GM18499 (cell line): ENCODE measurements at regions not wholly inside any gene's neighbourhood (a gene's known extent, or its start where the extent isn't known, plus 50 kb on each side); places are given as distances from the start of the nearest gene placed in this dataset.
"Not testable (repeated sequence)": the region's sequence is repeated elsewhere in the genome, so short reads cannot be mapped to it uniquely, and the experiment has no call there.

ENCODE experiments used
- ATAC-seq: cut with Tn5 transposase; IDR thresholded peaks from one replicate; pipeline ENCODE4 v1.9.1; 2021; ENCODE audit warnings: moderate number of reproducible peaks; ENCODE audit not compliant: insufficient read depth, unreplicated experiment

DNA sequence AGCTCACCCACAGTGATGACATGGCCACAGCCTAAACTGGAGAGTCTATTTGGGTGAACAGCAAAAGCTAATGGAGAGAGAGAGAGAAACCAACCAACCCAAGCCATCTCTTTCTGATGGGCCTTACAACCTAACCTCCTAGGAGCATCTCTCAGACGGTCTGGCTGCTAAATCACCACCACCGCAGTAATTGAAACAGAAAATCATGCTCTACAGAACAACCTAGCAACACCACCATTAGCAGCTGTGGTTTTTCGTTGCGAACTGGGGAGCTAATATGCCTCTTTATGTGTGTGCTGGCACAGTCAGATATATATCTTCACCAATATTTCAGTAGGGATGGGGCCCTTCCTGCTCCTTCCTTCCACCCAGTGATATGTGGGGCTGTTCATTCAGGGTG is 166.9 kb upstream of the PROK2 start:
- no peak for ATAC-seq

DNA sequence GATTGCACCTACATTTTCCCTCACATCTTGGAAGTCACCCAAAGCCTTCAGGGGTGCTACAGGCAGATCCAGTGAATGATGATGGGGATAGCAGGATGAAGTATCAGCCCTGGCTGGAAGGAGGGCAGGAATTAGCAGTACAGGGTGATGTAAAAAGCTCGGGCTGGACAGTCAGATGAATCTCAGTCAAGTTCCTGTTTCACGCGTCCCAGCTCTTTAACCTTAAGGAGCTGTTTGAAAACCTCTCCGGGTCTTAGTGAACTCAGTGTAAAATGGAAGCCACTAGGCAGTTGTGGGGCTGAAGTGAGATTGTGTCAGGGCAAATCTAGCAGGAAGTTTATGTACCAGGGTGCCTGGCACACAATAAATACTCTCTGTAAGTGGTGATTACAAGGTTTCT is 166.4 kb upstream of the PROK2 start:
- ATAC-seq, result no peak

DNA sequence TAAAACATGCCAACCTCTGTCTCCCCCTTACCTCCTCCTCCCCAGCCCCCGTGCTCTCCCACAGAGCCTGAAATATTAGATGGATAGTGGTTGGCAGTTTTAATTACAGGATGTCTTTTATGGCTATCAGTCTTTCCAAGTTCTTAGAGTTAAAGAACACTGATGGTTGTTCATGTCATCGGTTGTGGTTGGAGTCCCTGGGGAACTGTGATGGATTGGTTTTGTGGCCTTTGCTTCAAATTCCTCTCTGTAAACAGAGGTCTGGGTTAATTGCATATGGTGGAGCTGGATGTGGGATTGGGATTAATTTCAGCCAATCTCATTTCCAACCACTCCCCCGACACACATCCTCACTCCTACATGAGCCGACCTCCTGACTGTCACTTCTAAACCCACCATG is 164.5 kb upstream of the PROK2 start:
- no peak for ATAC-seq

DNA sequence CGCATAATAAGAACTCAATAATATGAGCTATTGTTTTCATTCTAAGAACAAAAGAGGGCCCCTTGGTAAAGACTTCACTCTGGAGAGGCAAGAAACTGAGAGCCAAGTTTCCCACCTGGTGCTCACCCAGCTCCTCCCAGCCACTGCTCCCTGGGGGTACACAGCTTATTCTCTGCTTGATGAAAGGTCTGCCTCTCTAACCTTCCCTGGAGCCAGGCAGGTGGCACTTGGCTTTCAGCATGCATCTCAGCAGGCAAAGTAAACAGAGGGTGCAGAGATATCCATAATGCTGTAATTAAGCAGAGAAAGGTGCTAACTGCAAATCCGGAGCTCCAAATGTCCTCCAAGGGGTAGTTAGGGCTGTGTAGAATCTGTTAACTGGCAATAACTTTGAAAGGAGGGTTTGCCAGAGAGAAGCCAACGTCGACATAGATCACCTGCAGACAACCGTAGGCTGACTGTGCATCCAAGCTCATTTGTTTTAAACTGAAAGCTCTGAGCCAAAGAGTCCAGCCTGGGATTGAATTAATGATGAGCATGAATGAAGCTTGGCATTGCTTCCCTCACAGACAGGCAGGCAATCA is 159.6 kb upstream of the PROK2 start:
- ATAC-seq, result no peak

DNA sequence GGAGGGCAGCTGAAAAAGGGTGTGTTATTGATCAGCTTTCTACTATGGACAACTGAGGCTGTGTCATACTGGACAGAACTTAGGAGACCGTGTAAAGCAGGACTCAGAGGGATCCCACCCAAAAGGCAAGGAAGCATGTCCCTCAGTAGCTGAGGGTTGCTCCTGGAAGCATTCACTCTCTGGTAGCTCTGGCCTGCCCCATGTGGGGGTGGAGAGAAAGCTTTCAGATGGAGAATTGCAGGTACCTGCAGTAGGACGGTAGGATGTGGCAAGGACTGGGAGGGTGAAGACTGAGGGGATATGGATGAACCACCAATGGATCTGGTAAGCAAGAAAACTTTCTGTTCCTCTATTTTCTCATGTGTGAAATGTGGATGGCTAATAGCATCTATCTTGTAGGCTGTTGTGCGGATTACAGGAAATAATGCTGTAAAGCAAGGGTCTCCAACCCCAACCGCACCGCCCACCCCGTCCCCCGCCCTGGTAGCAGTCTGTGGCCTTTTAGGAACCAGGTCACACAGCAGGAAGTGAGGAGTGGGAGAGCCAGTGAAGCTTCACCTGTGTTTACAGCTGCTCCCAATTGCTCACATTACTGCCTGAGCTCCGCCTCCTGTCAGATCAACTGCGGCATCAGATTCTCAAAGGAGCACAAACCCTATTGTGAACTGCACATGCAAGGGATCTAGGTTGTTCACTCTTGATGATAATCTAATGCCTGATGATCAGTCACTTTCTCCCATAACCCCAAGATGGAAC is 157.7 kb upstream of the PROK2 start:
- no peak for ATAC-seq

DNA sequence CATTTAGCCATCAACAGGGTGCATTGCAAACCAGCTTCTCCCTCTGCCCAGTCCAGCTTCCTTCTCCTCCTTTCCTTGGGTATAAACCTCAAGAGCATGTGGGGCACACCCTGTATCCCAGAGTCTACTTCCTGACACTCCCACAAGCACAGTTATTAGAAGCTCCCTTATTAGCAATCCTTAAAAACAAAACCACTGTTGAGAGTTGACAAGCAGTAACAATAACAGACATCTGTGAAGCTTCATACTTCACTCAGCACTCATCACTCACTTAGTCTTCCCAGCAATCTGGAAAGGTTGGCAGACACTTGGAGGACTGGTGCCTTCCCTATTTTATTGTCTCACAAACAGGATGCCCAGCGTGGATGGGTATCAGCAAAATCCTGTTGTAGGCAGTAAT is 155.5 kb upstream of the PROK2 start:
- ATAC-seq, result no peak

DNA sequence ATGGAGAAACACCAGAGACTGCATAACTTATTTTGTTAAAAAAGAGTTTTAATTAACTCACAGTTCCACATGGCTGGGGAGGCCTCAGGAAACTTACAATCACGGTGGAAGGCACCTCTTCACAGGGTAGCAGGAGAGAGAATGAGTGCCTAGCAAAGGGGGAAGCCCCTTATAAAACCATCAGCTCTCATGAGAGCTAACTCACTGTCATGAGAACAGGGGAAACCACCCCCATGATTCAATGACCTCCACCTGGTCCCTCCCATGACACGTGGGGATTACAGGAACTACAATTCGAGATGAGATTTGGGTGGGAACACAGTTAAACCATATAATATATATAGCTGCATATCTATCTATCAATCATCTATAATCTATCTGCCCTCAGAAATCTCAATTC is 153.1 kb upstream of the PROK2 start:
- not testable (repeated sequence) for ATAC-seq

DNA sequence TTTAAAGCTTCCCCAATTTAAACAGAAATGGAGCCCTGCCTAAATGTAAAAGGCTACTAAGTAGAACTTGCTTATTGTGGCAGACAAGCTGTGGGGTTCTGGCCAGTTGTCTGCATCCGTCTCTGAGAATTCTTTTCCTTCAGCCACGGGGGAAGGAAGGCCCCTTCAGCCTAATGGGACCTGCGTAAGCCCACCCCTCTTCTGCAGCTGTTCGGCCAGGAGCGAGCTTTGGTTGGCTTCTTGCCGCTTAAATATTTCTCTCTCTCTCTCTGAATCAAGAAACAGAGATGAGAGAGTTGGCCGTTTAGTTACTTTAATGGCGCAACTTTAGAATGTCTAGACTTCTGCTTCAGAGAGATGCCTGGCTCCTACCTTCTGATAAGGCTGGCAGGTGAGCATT is 151.7 kb upstream of the PROK2 start:
- no peak for ATAC-seq

DNA sequence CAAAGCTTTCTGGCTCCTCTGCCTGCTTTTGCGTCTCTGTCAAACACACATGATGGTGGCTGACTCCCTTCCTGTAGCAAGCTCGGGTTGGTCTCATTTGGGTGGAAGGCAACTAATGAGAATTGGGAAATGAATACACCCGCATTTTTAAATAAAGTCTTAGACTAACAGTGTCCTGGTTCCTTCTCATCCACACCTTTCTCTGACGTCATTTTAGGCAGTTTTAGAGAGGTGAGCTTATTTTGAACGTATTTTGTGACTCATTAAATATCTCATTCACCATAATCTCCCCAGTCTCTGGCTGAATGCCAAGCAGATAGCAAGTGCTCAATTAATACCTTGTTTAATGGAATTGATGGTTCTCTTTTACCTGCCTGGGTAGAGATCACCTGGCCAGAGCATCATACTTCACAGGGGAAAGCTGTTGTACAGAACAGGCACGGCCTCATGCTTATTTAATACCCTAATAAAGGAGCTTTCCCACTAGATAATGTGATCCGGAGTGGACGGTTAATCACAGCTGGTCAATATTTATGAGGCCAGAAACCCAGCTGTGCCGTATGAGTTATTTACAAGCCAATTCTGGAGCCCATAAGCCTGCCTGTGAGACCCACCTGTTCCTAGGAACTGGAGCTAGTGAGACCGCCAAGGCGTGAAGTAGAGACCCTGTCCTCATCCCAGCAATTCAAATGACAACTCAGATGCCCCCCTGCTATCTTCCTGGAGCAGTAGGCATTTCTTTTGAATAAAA is 149.7 kb upstream of the PROK2 start:
- ATAC-seq, result no peak

DNA sequence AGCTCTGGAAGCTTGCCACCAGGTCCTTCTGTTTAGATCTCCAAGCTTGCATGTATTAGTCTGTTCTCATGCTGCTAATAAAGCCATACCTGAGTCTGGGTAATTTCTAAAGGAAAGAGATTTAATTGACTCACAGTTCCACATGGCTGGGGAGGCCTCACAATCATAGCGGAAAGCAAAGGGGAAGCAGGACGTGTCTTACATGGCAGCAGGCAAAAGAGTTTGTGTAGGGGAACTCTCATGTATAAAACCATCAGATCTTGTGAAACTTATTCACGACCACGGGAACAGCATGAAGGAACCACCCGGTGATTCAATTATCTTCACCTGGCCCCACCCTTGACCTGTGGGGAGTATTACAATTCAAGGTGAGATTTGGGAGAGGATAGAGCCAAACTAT is 147.0 kb upstream of the PROK2 start:
- ATAC-seq, result no peak

DNA sequence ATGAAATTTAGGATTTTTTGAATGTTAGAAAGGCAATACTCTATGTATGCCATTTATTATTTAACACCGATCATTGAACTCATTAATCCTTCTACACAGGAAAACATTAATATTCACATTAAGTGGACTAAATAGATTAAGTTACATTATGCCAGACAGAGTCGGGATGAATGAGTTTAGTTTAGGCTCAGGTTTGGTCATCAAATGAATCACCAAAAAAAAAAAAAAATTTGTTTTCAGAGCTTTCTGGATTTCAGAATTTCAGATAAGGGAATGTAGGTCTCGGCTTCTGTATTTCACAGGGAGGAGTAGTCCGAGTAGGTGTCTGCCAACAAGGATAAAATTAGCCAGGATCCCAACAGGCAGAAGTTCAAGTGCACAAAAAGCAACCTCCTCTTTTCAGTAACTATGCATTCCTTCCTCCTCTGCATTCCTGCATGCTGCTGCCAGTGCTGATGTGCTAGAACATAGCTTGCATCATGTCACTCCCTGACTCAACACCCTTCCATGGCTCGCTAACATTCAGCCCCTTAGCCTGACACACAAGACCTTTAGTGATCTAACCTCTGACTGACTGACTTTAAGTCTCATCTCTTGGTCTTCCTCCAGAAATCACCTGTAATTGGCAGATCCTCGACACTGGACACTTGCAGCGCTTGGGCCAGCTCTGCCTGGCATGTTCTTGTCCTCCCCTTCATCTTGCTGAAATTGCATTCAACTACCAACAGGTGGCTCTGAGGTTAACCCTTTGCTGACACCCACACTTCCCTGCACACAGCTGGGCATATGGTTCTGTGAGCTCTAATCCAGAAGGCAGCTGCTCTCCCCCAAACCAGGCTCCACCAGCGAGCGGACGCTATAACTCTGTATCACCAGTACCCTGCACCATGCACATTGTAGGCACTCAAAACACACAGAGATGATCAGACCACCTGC is 145.4 kb upstream of the PROK2 start:
- no peak for ATAC-seq

DNA sequence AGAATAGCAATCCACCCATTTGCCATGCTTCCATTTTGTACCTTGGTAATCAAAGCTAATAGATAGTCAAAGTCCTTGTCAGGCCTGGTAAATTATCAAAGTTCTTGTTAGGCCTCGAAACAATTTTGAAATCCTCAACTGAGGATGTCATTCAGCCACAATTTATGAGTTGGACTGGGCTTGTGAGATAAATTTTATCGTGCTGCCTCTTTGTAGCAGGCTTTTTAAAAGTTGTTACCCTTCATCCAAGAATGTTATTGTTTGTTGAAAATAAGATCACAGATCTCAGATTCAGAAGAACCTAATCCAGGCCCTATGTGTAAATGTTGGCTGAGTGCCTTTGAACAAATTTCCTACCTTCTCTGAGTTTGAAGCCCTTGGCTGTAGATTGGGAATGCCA is 143.3 kb upstream of the PROK2 start:
- ATAC-seq, result no peak

DNA sequence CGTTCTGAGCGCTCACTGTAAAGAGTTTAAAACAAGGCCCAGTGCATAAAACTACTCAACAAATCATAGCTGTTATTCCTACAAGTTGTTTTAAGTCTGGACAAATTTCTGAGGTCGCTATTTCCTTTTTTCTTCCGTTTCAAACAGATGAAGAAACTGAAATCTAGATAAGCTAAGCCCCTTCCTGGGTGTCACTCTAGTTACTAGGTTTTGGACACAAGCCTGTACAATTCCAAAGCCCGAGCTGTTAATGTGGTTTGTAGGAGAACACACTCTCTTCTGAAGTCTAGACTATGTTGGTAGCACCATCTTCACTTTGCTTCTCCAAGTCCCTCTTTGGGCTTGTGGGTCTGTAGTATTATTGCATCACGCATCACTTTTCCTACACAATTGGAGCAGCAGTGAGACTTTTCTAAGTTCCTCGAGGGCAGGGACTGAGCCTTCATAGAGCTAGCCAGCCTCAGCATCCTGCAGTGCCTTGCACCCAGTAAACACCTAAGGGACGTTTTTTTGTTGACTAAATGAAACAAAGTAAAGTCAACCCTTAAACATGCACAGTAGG is 142.6 kb upstream of the PROK2 start:
- no peak for ATAC-seq

DNA sequence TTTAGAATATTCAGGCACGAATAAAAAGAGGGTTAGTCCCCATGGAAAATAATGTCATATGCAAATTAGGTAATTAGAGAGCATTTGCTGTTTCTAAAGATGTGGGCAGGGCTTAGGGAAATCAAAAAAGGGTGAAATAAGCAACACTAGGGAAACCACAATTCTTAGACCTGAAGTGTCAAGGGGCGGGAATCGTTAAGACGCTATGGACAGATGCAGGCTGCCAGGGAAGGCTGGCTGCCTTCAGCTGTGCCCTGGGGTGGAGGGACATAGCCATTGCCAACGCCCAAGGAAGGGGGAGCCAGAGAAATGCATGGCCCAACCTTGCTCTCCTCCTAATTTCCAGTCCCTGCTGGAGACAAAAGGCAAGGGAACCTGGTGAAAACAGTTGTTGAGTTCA is 141.7 kb upstream of the PROK2 start:
- ATAC-seq, result no peak

DNA sequence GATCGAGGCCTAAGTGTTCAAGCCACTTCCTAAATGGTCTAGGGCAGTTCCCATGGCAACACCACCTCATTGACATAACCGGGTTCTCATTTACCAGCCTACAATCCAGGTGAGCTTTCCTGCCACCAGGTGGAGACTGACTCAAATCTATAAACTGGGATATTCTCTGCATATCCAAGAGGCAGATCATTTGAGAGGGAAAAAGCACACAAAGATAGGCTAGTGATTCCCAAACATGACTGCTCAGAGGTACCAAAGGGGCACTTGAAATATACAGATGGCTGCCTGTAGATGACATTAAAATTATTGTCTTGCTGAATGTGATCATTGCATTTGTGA is 141.3 kb upstream of the PROK2 start:
- ATAC-seq, result no peak

DNA sequence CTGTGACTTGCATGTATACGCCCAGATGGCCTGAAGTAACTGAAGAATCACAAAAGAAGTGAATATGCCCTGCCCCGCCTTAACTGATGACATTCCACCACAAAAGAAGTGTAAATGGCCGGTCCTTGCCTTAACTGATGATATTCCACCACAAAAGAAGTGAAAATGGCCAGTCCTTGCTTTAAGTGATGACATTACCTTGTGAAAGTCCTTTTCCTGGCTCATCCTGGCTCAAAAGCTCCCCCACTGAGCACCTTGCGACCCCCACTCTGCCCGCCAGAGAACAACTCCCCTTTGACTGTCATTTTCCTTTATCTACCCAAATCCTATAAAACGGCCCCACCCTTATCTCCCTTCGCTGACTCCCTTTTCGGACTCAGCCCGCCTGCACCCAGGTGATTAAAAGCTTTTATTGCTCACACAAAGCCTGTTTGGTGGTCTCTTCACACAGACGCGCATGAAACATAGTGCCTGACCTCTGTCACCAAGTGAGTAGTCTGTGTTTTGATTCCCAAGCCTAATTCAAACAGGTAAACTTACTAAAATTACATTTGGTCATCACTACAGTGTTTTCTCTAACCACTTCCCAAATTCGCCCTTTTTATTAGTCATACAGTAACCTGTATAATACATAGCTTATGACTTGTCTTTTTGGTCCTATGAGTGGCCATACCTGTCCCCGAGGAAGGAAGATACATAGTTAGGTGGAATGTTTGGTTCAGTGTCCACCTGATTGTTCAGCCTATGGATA is 140.7 kb upstream of the PROK2 start:
- ATAC-seq, result peak; percentile 68

DNA sequence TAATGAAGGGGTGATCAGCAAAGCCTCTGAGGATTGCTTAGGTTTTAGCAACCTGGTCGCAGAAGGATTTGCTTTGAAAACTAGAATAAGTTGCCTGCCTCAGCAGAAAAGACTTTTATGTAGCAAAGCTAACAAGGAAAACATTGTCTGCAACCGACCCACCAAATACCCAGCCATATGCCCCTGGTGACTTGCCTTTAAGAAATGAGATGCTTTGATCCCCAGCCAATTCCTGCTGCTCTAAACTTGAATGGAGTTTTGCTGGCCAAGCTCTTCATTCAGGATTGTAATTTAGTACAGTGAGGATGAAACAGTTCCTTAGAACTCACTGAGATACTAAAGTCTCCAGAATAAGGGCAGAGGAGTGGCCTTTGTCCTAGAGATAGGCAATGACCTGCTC is 139.8 kb upstream of the PROK2 start:
- ATAC-seq, result no peak

DNA sequence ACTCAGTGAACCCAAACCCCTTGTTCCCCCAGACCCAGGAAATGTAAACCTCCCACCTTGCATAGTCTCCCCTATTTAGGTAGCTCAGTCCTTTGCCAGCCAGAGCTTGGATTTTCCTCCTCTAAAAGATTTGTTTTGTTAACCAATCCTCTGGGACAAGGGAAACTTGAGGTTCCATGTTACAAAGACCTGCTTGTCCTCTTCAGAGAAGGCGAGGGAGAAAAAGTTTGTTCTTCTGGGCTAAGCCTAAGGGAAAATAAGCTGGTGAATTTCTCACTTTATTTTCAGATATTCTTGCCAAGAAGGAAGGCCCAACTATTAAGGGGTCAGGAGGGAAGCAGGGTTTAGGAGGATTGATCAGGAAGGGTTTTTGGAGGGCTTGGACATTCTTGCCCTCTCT is 136.1 kb upstream of the PROK2 start:
- no peak for ATAC-seq

DNA sequence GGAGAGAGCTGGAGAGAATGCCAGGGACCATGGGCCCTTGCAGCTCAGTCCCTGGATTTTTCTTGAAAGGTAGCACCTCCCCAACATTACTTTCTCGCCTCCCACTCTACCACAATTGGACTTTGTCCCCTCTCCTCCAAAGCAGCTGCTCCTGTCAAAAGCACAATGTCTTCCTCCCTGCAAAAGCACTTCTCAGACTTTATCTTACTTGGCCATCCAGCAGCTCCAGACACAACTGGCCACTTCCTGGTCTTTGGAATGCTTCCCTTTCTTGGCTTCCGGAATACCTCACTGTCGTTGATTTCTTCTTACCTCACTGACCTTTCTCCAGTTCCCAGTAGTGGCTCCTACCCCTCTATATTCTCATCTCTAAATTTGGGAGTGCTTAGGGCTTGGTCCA is 134.6 kb upstream of the PROK2 start:
- no peak for ATAC-seq

DNA sequence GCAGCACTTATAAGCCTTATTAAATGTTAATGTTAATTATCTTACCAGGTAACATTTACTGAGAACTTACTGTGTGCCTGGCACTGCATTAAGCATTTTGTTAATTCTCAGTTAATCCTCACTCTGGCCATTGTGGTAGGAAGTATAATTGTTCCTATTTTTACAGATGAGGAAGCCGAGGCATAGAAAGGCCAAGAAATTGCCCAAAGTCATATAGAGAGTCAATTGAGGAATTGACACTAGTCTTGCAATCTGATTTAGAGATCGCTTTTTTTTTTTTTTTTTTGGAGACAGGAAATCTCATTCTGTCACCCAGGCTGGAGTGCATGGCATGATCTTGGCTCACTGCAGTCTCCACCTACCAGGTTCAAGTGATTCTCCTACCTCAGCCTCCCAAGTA is 132.6 kb upstream of the PROK2 start:
- no peak for ATAC-seq
